ENCODE measurements at regions not wholly inside any gene's neighbourhood (a gene's known extent, or its start where the extent isn't known, plus 50 kb on each side); places are given as distances from the start of the nearest gene placed in this dataset.

GRCh38 chr6:112806163-112806865 lies 459.2 kb downstream of the RFPL4B start:
- DNase-seq = peak; percentile 86

- DNase-seq = no peak
Measured at GRCh38 chr6:112821476-112821875, 474.3 kb downstream of the RFPL4B start.

DNA sequence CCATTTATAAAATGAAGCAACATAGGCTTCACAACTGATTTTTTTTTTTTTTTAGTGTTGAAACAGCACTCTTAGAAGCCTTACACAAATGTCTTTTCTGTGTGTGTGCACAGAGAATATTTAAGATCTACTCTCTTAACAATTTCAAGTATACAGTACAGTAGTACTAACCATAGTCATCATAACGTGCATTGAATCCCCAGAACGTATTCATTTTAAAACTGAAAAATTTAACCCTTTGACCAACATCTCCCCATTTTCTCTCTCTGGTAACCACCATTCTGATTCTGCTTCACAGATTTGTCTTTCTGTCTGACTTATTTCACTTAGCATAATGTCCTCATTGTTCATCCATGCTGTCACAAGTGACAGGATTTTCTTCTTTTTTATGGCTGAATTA lies 475.6 kb downstream of the RFPL4B start:
- no peak for DNase-seq

DNA sequence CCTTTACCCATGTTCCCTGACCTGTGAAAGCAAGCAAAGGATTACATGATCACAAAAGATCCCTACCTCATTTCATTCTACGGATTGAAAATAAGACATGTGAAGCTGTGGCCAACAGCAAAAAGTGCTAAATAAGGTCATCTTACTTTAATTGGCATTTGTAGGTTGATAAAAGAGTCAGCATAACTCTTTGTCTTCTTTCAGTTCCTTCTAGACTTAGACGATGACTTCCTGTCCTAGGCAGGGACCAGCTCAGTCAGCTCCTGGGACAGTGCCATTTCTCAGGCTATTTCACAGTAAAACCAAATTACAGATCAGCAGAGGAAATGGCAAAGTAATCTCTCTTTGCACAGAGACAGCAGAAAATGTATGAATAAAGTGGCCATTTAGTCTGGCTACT lies 480.7 kb downstream of the RFPL4B start:
- no peak for DNase-seq

GRCh38 chr6:112831022-112831421 lies 483.9 kb downstream of the RFPL4B start:
- no peak for DNase-seq

DNA sequence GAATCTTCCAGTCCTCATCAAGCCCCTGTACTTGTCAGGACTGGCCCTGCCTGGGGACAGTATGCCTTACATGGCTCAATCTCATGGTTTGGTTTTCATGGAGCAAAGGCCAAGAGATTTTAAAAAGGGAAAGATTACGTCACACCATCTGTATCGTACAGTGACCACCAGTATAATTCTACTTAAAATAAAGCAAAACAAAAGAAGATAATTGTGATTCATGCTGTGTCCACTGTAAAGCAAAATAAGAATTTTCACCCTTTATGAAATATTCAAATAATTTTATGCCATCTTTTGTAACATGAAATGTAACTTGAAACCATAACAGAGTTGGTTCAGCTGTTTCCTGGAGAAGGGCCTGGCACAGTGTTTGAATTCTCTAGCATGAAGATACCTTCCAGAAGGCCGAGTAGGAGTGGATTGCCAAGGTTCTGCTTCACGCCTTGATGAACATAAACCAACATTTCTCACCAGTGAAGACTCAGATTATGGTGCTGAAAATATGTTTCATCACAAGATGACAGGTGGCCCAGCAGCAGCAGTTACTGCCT lies 486.5 kb downstream of the RFPL4B start:
- no peak for DNase-seq

DNA sequence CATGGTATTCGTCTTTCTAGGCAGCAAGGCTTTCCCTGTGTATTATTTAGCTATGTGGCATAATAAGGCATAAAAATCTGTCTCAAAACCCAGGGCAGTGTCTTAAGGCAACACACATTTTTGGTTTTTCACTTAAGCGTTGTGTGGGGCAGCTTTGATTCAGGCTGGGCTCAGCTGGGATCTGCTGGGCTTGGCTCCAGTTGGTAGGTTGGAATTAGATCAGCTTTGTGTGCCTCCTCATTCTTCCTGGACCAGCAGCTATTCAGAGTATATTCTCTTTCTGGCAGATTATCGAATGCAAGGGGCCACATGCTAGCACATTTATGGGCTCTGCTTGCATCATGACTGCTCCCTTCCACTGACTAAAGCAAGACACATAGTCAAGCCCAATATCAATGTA lies 487.9 kb downstream of the RFPL4B start:
- DNase-seq = no peak

DNA sequence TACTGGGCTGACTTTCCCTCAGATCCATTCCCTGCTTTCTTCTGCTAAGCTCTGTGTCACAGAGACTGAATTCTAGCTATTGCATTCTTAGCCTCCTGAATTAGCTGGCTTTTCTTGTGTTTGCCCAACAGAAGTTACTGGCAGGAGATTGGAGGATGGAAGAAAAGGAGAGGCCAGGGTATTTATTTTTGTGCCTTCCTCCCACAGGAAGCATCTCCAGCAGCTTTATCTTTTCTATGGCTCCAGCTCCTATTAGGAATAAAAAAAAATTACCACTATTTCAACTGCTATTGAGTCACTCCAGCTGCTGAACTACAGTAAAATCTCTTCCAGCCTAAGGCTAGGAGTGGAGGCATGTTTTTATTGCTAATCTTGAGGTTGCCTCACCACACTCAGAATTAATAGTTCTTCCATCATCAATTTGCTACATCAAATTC lies 492.4 kb downstream of the RFPL4B start:
- DNase-seq = no peak

GRCh38 chr6:112841553-112842329 lies 494.6 kb downstream of the RFPL4B start:
- no peak for DNase-seq

DNA sequence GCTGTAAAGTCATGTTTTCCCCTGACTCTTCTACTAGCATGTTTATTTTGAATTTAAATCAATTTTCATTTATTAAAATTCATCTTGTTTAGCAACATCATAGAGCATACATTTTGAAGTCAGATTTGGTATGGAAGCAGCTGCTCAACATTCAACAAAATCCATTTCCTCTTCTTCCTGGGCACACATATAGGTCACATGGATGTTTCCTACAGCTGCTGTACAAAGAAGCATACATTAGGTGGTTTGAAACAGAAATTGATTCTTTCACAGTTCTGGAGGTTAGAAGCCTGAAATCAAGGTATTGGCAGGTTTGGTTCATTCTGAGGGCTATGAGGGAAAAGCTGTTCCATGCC lies 495.2 kb downstream of the RFPL4B start:
- no peak for DNase-seq

GRCh38 chr6:112846681-112847080 lies 499.6 kb downstream of the RFPL4B start:
- DNase-seq = no peak

GRCh38 chr6:112851146-112851545 lies 504.0 kb downstream of the RFPL4B start:
- DNase-seq = no peak

GRCh38 chr6:112853162-112853561 lies 506.0 kb downstream of the RFPL4B start:
- DNase-seq = no peak

GRCh38 chr6:112863753-112864152 lies 516.6 kb downstream of the RFPL4B start:
- no peak for DNase-seq

- no peak for DNase-seq
Measured at GRCh38 chr6:112865131-112865530, 518.0 kb downstream of the RFPL4B start.

DNA sequence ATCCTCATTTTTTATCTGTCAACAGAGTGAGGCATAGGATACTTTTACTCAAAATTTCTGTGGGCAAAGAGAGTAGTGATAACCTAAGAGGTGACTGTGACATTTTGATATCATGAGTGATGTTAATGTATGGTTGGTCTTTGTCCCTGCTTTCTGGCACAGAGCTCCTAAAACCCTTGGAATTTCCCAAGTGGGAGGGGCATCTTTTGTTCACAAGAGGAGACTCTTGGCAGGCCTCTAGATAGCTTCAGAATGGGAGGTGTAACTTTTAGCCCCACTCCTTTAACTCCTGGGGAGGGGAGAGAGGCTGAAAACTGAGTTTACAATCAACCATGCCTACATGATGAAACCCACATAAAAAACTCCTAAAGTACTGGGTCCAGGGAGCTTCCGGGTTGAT lies 527.8 kb downstream of the RFPL4B start:
- DNase-seq = no peak

- peak; percentile 88 for DNase-seq
Measured at GRCh38 chr6:112877134-112878100, 530.3 kb downstream of the RFPL4B start.

DNA sequence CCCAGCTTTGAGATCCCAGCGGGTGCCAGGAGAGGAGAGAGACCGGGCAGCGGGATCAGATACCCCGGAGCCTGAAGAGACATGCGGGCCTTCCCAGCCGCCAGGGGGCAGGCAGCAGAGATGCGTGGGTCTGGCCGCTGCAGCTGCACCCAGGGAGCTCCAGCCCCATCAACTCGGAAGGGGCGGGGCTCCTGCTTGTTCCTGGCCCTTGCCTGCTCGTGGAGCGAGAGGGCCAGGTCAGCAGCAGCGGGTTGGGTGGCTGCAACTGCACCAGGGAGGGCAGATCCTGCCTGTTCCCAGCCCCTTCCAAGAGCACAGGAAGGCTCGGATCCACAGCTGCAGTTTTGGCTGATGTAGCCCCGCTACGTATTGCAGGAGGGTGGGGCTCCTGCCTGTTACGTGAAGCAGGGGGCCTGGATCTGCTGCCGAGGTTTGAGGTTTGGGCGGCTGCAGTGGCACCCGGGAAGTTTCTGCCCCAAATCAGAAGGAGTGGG lies 532.8 kb downstream of the RFPL4B start:
- DNase-seq = no peak

DNA sequence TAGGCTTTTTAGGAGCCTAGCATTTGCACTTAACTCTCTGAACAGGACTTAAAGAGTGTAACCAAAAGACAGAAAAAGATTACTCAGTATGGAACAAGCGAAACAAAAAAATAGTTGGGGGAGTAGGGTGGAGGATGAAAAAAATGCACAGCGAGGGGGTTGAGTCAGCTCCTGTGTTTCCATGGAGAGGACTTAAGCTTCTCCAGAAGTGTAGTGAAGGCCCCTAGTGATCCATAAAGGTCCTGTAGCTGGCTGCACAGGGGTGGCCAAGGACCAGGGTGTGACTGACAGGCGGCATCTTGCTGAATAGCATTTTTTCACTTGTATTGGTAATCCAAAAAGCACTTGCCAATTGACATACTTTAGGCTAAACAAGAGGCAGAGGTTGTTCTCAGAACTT lies 533.9 kb downstream of the RFPL4B start:
- peak; percentile 47 for DNase-seq

DNA sequence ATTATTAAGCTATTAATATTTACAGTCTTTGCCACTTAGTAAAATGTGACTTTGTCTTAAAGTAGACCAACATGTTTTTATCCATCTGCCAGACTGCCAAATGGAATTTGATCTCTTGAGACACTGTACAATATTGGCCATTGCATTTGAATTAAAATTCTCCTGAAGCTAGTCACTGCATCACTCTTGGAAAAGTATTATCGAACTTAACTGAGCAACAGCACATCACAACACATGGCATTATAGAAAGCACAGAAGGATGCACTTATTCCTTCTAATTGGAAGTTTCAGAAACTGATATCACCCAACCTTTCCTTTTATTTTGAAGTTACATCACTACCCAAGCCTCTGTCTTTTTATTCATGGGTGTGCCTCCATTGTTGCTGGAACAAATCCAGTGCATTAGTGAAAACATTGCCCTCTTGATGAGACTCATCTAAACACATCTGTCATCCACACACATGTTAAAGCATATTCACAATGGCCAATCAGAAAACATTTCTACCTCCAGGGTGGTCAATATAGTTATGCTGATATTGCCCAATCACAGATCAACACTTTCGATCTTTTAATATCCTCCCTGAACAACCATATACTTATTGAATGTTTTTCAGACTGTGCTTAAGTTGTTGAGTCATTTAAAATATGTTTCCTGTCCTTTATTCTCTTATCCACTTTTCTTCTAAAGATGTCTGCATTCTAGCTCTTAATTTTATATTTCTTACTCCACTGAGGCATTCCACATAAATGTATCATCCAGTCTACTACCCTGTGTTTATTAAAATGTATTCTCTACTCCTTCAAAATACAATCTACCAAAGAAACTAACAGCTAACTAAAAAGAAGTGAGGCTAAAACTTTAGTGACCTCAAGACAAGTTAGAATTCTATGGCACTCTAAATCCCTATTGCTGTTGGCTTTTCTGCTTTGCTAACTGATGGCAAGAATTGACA lies 535.0 kb downstream of the RFPL4B start:
- DNase-seq = peak; percentile 44

DNA sequence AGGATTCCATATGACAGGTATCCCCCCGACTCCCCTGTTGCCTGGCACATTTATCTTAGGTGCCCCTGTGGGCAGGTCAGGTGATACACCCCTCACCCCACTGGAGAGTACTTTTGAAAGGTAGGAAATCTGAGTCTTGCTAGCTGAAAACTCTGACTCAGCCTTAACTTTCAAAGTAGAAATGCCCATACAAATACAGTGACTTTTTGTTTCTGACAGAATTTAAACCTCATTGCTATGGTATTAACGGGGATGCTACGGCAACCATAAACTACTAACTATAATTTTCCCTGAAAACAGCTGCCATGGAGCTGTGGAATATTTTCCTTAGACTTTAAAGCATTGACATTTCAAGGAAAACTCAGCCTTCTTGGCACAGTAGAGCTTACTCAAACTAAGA lies 536.0 kb downstream of the RFPL4B start:
- DNase-seq = no peak

DNA sequence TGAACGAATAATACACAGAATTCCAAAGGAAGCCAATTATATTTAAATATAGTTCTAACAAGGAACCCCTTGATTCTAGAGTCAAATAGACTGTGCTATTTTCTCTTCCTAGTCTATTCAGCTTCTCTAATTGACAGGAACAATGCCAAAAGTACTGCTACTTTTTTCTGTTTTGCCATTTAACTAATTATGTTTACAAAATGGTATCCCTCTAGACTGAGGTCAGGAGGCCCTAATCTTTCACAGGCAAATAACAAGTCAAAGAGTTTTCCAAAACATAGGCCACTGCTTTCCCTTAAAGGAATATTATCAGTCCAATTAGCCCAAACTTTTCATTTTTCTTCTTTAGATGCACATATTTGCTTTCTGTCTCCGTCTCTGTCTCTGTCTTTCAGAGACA lies 539.3 kb downstream of the RFPL4B start:
- DNase-seq = no peak

Measured in HCEC 1CT (cell line).